NCI-H524 (cell line): ENCODE measurements at regions not wholly inside any gene's neighbourhood (a gene's known extent, or its start where the extent isn't known, plus 50 kb on each side); places are given as distances from the start of the nearest gene placed in this dataset.
A peak's percentile ranks its signal among the peaks of the same experiment; 100 is the strongest.

Experiments used
- DNase-seq, 2 experiments: peaks; one replicate each; lab custom pipeline; 2025; lab: John Stamatoyannopoulos, UW

- DNase-seq = no peak
Measured at GRCh38 chrX:45306794-45307193, 106.1 kb upstream of the DIPK2B start.

- no peak for DNase-seq
Measured at GRCh38 chrX:45300638-45301037, 100.0 kb upstream of the DIPK2B start.

GRCh38 chrX:45295259-45295986 lies 94.7 kb upstream of the DIPK2B start:
- peak; percentile 9 to 25 for DNase-seq

- DNase-seq = no peak
Measured at GRCh38 chrX:45274576-45274975, 73.9 kb upstream of the DIPK2B start.

- DNase-seq = no peak
Measured at GRCh38 chrX:45267007-45267406, 66.3 kb upstream of the DIPK2B start.

- no peak for DNase-seq
Measured at GRCh38 chrX:45266456-45266855, 65.8 kb upstream of the DIPK2B start.

GRCh38 chrX:45264865-45265264 lies 64.2 kb upstream of the DIPK2B start:
- DNase-seq = no peak

- no peak for DNase-seq
Measured at GRCh38 chrX:45261471-45261870, 60.8 kb upstream of the DIPK2B start.

GRCh38 chrX:45261005-45261404 lies 60.3 kb upstream of the DIPK2B start:
- no peak for DNase-seq

GRCh38 chrX:45258731-45259402 lies 58.2 kb upstream of the DIPK2B start:
- no peak for DNase-seq
